Smooth muscle cell (in vitro differentiated cells): ENCODE measurements at regions not wholly inside any gene's neighbourhood (a gene's known extent, or its start where the extent isn't known, plus 50 kb on each side); places are given as distances from the start of the nearest gene placed in this dataset.

Experiments
- DNase-seq: peaks from one replicate; lab custom pipeline; 2025; ENCODE audit not compliant: unreplicated experiment; lab: John Stamatoyannopoulos, UW
- H2AFZ ChIP-seq: fragments of 200-600 bp; sonication (generic); 2 replicates; pipeline ENCODE4 v1.6.0; 2016; ENCODE audit warnings: antibody characterized with exemption, low read depth, mild to moderate bottlenecking
- H3F3A ChIP-seq: fragments of 200-600 bp; sonication (generic); 2 replicates; pipeline ENCODE4 v1.6.0; 2017; ENCODE audit warnings: antibody characterized with exemption, low read depth
- H3K27ac ChIP-seq: fragments of 200-600 bp; sonication (generic); 2 replicates; pipeline ENCODE4 v1.5.1; 2016; ENCODE audit warnings: low read depth, mild to moderate bottlenecking
- H3K27me3 ChIP-seq: fragments of 200-600 bp; sonication (generic); 2 replicates; pipeline ENCODE4 v1.6.1; 2016; ENCODE audit warnings: low read depth, mild to moderate bottlenecking
- H3K36me3 ChIP-seq: fragments of 200-600 bp; sonication (generic); 2 replicates; pipeline ENCODE4 v1.5.1; 2016; ENCODE audit warnings: low read depth
- H3K4me1 ChIP-seq: fragments of 200-600 bp; sonication (generic); 2 replicates; pipeline ENCODE4 v1.5.1; 2016; ENCODE audit warnings: low read depth
- H3K4me2 ChIP-seq: fragments of 200-600 bp; sonication (generic); 2 replicates; pipeline ENCODE4 v1.6.0; 2016; ENCODE audit warnings: mild to moderate bottlenecking
- H3K4me3 ChIP-seq: fragments of 200-600 bp; sonication (generic); 2 replicates; pipeline ENCODE4 v1.5.1; 2016; ENCODE audit warnings: mild to moderate bottlenecking
- H3K79me2 ChIP-seq: fragments of 200-600 bp; sonication (generic); 2 replicates; pipeline ENCODE4 v1.6.0; 2016; ENCODE audit warnings: low read depth, mild to moderate bottlenecking
- H3K9ac ChIP-seq: fragments of 200-600 bp; sonication (generic); 2 replicates; pipeline ENCODE4 v1.6.0; 2016; ENCODE audit warnings: low read depth
- H3K9me3 ChIP-seq: fragments of 200-600 bp; sonication (generic); replicated peaks from 2 replicates; pipeline ENCODE4 v1.5.1; 2016; ENCODE audit warnings: low read depth
- H4K20me1 ChIP-seq: fragments of 200-600 bp; sonication (generic); 2 replicates; pipeline ENCODE4 v1.6.0; 2016; ENCODE audit warnings: low read depth
- CTCF ChIP-seq: fragments of 200-600 bp; sonication (generic); IDR thresholded peaks from 2 replicates; pipeline ENCODE4 v1.5.1; 2017; ENCODE audit warnings: borderline replicate concordance, mild to moderate bottlenecking, antibody characterized with exemption; ENCODE audit not compliant: insufficient read depth, poor library complexity, severe bottlenecking
- WGBS: methylation state at CpG from one replicate; pipeline ENCODE4 v1.1.7; 2016; ENCODE audit warnings: low lambda C conversion rate; 5-methylcytosine and 5-hydroxymethylcytosine counted together

GRCh38 chr12:115708801-115709200 lies 568.7 kb downstream of the MED13L start:
- TF ChIP-seq CTCF = no peak
- Histone ChIP-seq H3K27ac (no peak overlapping the region), H3K27me3 (no peaks in the 10 kb centered on the region), H3K9ac (no peak overlapping the region), H3K4me1 (no peaks in the 10 kb centered on the region), H3K4me2 (no peak overlapping the region), H3K36me3 (no peaks in the 10 kb centered on the region), H2AFZ (no peak overlapping the region), H3K4me3 (no peak overlapping the region), H3K9me3 (no peaks in the 10 kb centered on the region), H3K79me2 (no peaks in the 10 kb centered on the region), H4K20me1 (no peaks in the 10 kb centered on the region), H3F3A (peaks cover 6% of the 10 kb centered on the region)
- WGBS = 79% methylated on average over 2 of the region's 2 CpGs
- no peak for DNase-seq

- no peaks in the 10 kb centered on the region for H3F3A ChIP-seq
- DNase-seq = no peak
- H3K4me1 ChIP-seq = peaks cover 4% of the 10 kb centered on the region
- no peak overlapping the region for H3K4me2 ChIP-seq
- no peaks in the 10 kb centered on the region for H3K36me3 ChIP-seq
- no peak for TF ChIP-seq CTCF
- H4K20me1 ChIP-seq = no peaks in the 10 kb centered on the region
- no peaks in the 10 kb centered on the region for H3K27me3 ChIP-seq
- peak overlapping the region; percentile 14 for H3K27ac ChIP-seq
- WGBS = 27% methylated on average over 7 of the region's 7 CpGs
- no peak overlapping the region for H3K4me3 ChIP-seq
- H2AFZ ChIP-seq = no peak overlapping the region
- no peak overlapping the region for H3K9ac ChIP-seq
- no peaks in the 10 kb centered on the region for H3K79me2 ChIP-seq
- H3K9me3 ChIP-seq = no peaks in the 10 kb centered on the region
Observed at GRCh38 chr12:115700896-115701465, 576.5 kb downstream of the MED13L start.

GRCh38 chr12:115700081-115700480 lies 577.4 kb downstream of the MED13L start:
- no peaks in the 10 kb centered on the region for H4K20me1 ChIP-seq
- no peak for TF ChIP-seq CTCF
- 91% methylated on average over 2 of the region's 2 CpGs for WGBS
- peak overlapping the region; percentile 14 for H3K27ac ChIP-seq
- H3K27me3 ChIP-seq = no peaks in the 10 kb centered on the region
- no peaks in the 10 kb centered on the region for H3K36me3 ChIP-seq
- no peak overlapping the region for H2AFZ ChIP-seq
- no peak overlapping the region for H3K9ac ChIP-seq
- DNase-seq = no peak
- H3K9me3 ChIP-seq = no peaks in the 10 kb centered on the region
- H3K4me3 ChIP-seq = no peak overlapping the region
- H3F3A ChIP-seq = no peaks in the 10 kb centered on the region
- H3K4me2 ChIP-seq = no peak overlapping the region
- peaks cover 4% of the 10 kb centered on the region for H3K4me1 ChIP-seq
- H3K79me2 ChIP-seq = no peaks in the 10 kb centered on the region

DNA sequence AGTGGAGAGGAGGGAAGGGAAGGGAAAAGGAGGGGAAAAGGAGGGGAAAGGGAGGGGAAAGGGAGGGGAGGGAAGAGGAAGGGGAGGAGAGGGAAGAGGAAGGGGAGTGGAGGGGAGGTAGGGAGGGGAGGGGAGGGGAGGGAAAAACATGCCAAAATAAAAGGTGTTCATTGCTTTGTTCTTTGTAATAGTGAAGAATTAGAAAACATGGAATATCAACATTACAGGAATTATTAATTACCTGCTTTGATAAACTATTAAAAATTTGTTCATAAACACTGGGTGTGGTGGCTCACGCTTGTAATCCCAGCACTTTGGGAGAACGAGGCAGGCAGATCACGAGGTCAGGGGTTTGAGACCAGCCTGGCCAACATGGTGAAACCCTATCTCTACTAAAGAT lies 579.2 kb downstream of the MED13L start:
- no peak for TF ChIP-seq CTCF
- Histone ChIP-seq H3K9me3 (no peaks in the 10 kb centered on the region), H3K4me3 (no peak overlapping the region), H3K4me2 (no peak overlapping the region), H4K20me1 (no peaks in the 10 kb centered on the region), H3K36me3 (no peaks in the 10 kb centered on the region), H2AFZ (no peak overlapping the region), H3K27me3 (no peaks in the 10 kb centered on the region), H3K27ac (no peak overlapping the region), H3K4me1 (peaks cover 4% of the 10 kb centered on the region), H3K79me2 (no peaks in the 10 kb centered on the region), H3F3A (no peaks in the 10 kb centered on the region), H3K9ac (no peak overlapping the region)
- 83% methylated on average over 3 of the region's 3 CpGs for WGBS
- DNase-seq = no peak
